Neural progenitor cell (in vitro differentiated cells): ENCODE measurements at regions not wholly inside any gene's neighbourhood (a gene's known extent, or its start where the extent isn't known, plus 50 kb on each side); places are given as distances from the start of the nearest gene placed in this dataset.

Source experiments
- DNase-seq: peaks from one replicate; pipeline ENCODE4 v3.0.0-alpha.2; 2016; ENCODE audit warnings: low spot score
- H2AFZ ChIP-seq: fragments of 200-600 bp; sonication (generic); replicated peaks from 2 replicates; pipeline ENCODE4 v1.6.1; 2016; ENCODE audit warnings: antibody characterized with exemption
- H3F3A ChIP-seq: fragments of 200-600 bp; sonication (generic); 2 replicates; pipeline ENCODE4 v1.6.1; 2016; ENCODE audit warnings: antibody characterized with exemption, low read depth
- H3K27ac ChIP-seq: fragments of 200-600 bp; sonication (generic); 2 replicates; pipeline ENCODE4 v1.5.1; 2016; ENCODE audit warnings: mild to moderate bottlenecking
- H3K27me3 ChIP-seq: fragments of 200-600 bp; sonication (generic); 2 replicates; pipeline ENCODE4 v1.6.1; 2016; ENCODE audit warnings: mild to moderate bottlenecking, moderate library complexity
- H3K36me3 ChIP-seq: fragments of 200-600 bp; sonication (generic); 2 replicates; pipeline ENCODE4 v1.5.1; 2016
- H3K4me1 ChIP-seq: fragments of 200-600 bp; sonication (generic); 2 replicates; pipeline ENCODE4 v1.6.1; 2016; ENCODE audit warnings: mixed run types
- H3K4me2 ChIP-seq: fragments of 200-600 bp; sonication (generic); 2 replicates; pipeline ENCODE4 v1.6.1; 2016
- H3K4me3 ChIP-seq: fragments of 200-600 bp; sonication (generic); 2 replicates; pipeline ENCODE4 v1.5.1; 2016
- H3K79me2 ChIP-seq: fragments of 200-600 bp; sonication (generic); 2 replicates; pipeline ENCODE4 v1.6.1; 2016; ENCODE audit warnings: low read depth
- H3K9ac ChIP-seq: fragments of 200-600 bp; sonication (generic); 2 replicates; pipeline ENCODE4 v1.6.1; 2016
- H3K9me3 ChIP-seq: fragments of 200-600 bp; sonication (generic); 2 replicates; pipeline ENCODE4 v1.5.1; 2016; ENCODE audit warnings: low read depth
- H4K20me1 ChIP-seq: fragments of 200-600 bp; sonication (generic); 2 replicates; pipeline ENCODE4 v1.6.1; 2016; ENCODE audit warnings: low read depth
- H3K27ac Mint-ChIP-seq: 3 replicates; pipeline ENCODE4 v1.8.0; 2021; ENCODE audit warnings: mixed read lengths
- H3K27me3 Mint-ChIP-seq: 2 replicates; pipeline ENCODE4 v1.8.0; 2022; ENCODE audit warnings: low read depth, mild to moderate bottlenecking, inconsistent platforms, moderate library complexity, mixed read lengths; ENCODE audit not compliant: insufficient read depth
- H3K36me3 Mint-ChIP-seq: 3 replicates; pipeline ENCODE4 v1.8.0; 2021; ENCODE audit warnings: mixed read lengths
- H3K4me1 Mint-ChIP-seq: 3 replicates; pipeline ENCODE4 v1.8.0; 2021; ENCODE audit warnings: mixed read lengths
- H3K4me3 Mint-ChIP-seq: 3 replicates; pipeline ENCODE4 v1.8.0; 2021; ENCODE audit warnings: mild to moderate bottlenecking, moderate library complexity, mixed read lengths
- H3K9me3 Mint-ChIP-seq: 3 replicates; pipeline ENCODE4 v1.8.0; 2020; ENCODE audit warnings: mixed read lengths
- CTCF ChIP-seq: fragments of 200-600 bp; sonication (generic); IDR thresholded peaks from 2 replicates; pipeline ENCODE4 v1.5.1; 2017; ENCODE audit warnings: antibody characterized with exemption, mild to moderate bottlenecking
- EZH2 ChIP-seq: fragments of 200-600 bp; sonication (generic); IDR thresholded peaks from 2 replicates; pipeline ENCODE4 v1.6.1; 2017; ENCODE audit warnings: antibody characterized with exemption, mild to moderate bottlenecking, moderate library complexity
- EZH2phosphoT487 ChIP-seq: fragments of 200-600 bp; sonication (generic); IDR thresholded peaks from 2 replicates; pipeline ENCODE4 v1.6.1; 2017; ENCODE audit warnings: antibody characterized with exemption

GRCh38 chr5:166320920-166321480, 1970.4 kb upstream of the WWC1 start:
- Mint-ChIP-seq H3K4me1 (peaks cover 9% of the 10 kb centered on the region), H3K27ac (no peak overlapping the region), H3K4me3 (no peak overlapping the region), H3K9me3 (no peaks in the 10 kb centered on the region), H3K27me3 (peaks cover 2% of the 10 kb centered on the region), H3K36me3 (no peaks in the 10 kb centered on the region)
- TF ChIP-seq EZH2phosphoT487 = no peak
- TF ChIP-seq CTCF = no peak
- no peak for TF ChIP-seq EZH2
- no peak overlapping the region for H3K4me3 ChIP-seq
- H3K9me3 ChIP-seq = no peaks in the 10 kb centered on the region
- H3K27me3 ChIP-seq = no peaks in the 10 kb centered on the region
- H3K4me1 ChIP-seq = peaks cover 53% of the 10 kb centered on the region
- peak overlapping the region; percentile 91 for H2AFZ ChIP-seq
- no peaks in the 10 kb centered on the region for H3K79me2 ChIP-seq
- no peak overlapping the region for H3K9ac ChIP-seq
- H3K27ac ChIP-seq = no peak overlapping the region
- DNase-seq = no peak
- H3K36me3 ChIP-seq = no peaks in the 10 kb centered on the region
- H4K20me1 ChIP-seq = no peaks in the 10 kb centered on the region
- H3K4me2 ChIP-seq = no peak overlapping the region
- H3F3A ChIP-seq = peaks cover 20% of the 10 kb centered on the region

DNA sequence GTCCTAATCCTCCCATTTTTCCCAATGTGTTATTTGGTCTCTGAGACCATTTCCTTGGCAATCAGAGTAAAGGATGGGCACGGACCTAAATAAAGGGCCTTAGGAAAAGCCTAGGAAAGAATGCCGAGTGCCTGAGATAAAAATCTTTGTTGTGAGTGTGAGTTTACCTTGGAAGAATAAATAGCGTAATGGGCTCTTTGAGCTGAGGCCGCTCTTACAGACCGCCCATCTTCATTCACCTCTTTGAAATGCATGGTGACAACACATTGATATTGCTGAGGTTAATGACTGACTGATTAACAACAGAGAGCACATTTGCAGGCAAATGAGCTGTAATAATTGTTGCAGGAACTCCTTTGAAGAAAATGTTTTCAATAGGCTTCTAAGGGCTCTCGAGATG, 1967.1 kb upstream of the WWC1 start:
- peak overlapping the region; percentile 59 for H3K27ac ChIP-seq
- TF ChIP-seq EZH2phosphoT487 (no peak), CTCF (no peak), EZH2 (no peak)
- H3K9me3 ChIP-seq = no peaks in the 10 kb centered on the region
- Mint-ChIP-seq H3K4me1 (peaks cover 5% of the 10 kb centered on the region), H3K36me3 (no peaks in the 10 kb centered on the region), H3K4me3 (no peak overlapping the region), H3K27ac (no peak overlapping the region), H3K27me3 (peaks cover 2% of the 10 kb centered on the region), H3K9me3 (no peaks in the 10 kb centered on the region)
- H3K36me3 ChIP-seq = no peaks in the 10 kb centered on the region
- peak overlapping the region; percentile 20 for H3K4me2 ChIP-seq
- no peaks in the 10 kb centered on the region for H4K20me1 ChIP-seq
- no peak overlapping the region for H3K4me3 ChIP-seq
- no peaks in the 10 kb centered on the region for H3K79me2 ChIP-seq
- DNase-seq = peak; percentile 48
- peaks cover 60% of the 10 kb centered on the region for H3K4me1 ChIP-seq
- H3K27me3 ChIP-seq = no peaks in the 10 kb centered on the region
- H3F3A ChIP-seq = peaks cover 23% of the 10 kb centered on the region
- peak overlapping the region; percentile 59 for H2AFZ ChIP-seq
- no peak overlapping the region for H3K9ac ChIP-seq

DNA sequence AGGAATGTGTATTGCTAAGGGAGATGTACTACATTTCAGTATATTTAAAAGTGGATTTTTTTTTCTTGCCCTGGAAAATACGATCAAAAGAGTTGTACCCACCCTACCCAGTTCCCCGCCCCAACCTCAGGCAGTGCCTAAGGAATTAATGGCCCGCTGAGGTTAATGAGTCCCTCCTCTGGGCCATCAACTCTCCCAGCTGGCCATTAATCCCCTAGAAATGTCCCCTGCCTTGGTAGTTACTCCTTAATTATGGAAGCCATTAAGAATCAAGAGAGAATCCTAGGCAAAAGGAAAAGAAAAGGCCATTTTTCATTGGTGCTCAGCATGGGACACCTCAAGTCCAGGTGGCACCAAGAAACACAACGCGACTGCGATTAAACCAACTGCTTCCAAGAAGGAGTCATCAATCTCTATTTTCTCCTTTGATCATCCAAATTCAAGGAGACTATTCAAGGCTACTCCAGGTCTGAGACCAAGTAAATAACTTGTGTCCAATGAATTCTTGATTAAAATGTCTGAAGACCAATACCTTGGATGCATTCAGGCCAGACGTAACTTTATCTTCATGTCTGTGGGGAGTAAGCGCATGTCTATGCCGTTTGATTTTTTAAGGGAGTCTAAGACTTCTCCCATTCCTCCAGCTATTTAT, 1962.2 kb upstream of the WWC1 start:
- peak overlapping the region; percentile 26 for H3K4me2 ChIP-seq
- H3K36me3 ChIP-seq = no peaks in the 10 kb centered on the region
- H3K4me1 Mint-ChIP-seq = peaks cover 3% of the 10 kb centered on the region
- H3K27ac Mint-ChIP-seq = no peak overlapping the region
- peaks cover 2% of the 10 kb centered on the region for H3K27me3 Mint-ChIP-seq
- H3K4me3 Mint-ChIP-seq = no peak overlapping the region
- H3K4me1 ChIP-seq = peaks cover 36% of the 10 kb centered on the region
- peaks cover 15% of the 10 kb centered on the region for H3F3A ChIP-seq
- no peaks in the 10 kb centered on the region for H3K9me3 Mint-ChIP-seq
- DNase-seq = peak; percentile 16
- no peak overlapping the region for H3K4me3 ChIP-seq
- no peak overlapping the region for H2AFZ ChIP-seq
- no peaks in the 10 kb centered on the region for H3K9me3 ChIP-seq
- no peaks in the 10 kb centered on the region for H4K20me1 ChIP-seq
- no peaks in the 10 kb centered on the region for H3K36me3 Mint-ChIP-seq
- no peak overlapping the region for H3K9ac ChIP-seq
- no peaks in the 10 kb centered on the region for H3K27me3 ChIP-seq
- no peaks in the 10 kb centered on the region for H3K79me2 ChIP-seq
- no peak for TF ChIP-seq EZH2phosphoT487
- no peak overlapping the region for H3K27ac ChIP-seq

- H3K4me2 ChIP-seq = no peak overlapping the region
- DNase-seq = no peak
- no peaks in the 10 kb centered on the region for H3K36me3 Mint-ChIP-seq
- peaks cover 7% of the 10 kb centered on the region for H3F3A ChIP-seq
- no peaks in the 10 kb centered on the region for H3K4me1 Mint-ChIP-seq
- no peak overlapping the region for H3K27ac ChIP-seq
- H3K9ac ChIP-seq = no peak overlapping the region
- H3K9me3 ChIP-seq = no peaks in the 10 kb centered on the region
- TF ChIP-seq EZH2 = no peak
- TF ChIP-seq CTCF = no peak
- TF ChIP-seq EZH2phosphoT487 = no peak
- H3K79me2 ChIP-seq = no peaks in the 10 kb centered on the region
- H3K9me3 Mint-ChIP-seq = no peaks in the 10 kb centered on the region
- H4K20me1 ChIP-seq = no peaks in the 10 kb centered on the region
- no peaks in the 10 kb centered on the region for H3K27me3 Mint-ChIP-seq
- no peaks in the 10 kb centered on the region for H3K36me3 ChIP-seq
- H3K27me3 ChIP-seq = no peaks in the 10 kb centered on the region
- no peak overlapping the region for H3K4me3 Mint-ChIP-seq
- H3K27ac Mint-ChIP-seq = no peak overlapping the region
- H2AFZ ChIP-seq = no peak overlapping the region
- peaks cover 28% of the 10 kb centered on the region for H3K4me1 ChIP-seq
- no peak overlapping the region for H3K4me3 ChIP-seq
Observed at GRCh38 chr5:166330036-166330435, 1961.4 kb upstream of the WWC1 start.
